OCI-LY1 (cell line): ENCODE measurements at regions not wholly inside any gene's neighbourhood (a gene's known extent, or its start where the extent isn't known, plus 50 kb on each side); places are given as distances from the start of the nearest gene placed in this dataset.

Experiments
- EZH2 ChIP-seq: fragments of 200-600 bp; sonication (generic), shearing (Covaris generic); IDR thresholded peaks from 2 replicates; pipeline ENCODE4 v1.8.0; 2017; ENCODE audit warnings: borderline replicate concordance, mixed run types, mild to moderate bottlenecking, antibody characterized with exemption, low read length, moderate library complexity, mixed read lengths
- TF ChIP-seq, protein P1 (sequence below): fragments of 200-600 bp; sonication (generic), shearing (Covaris generic); IDR thresholded peaks from 2 replicates; pipeline ENCODE4 v1.5.1; 2017; ENCODE audit warnings: mild to moderate bottlenecking, antibody characterized with exemption, low read length, moderate library complexity, mixed read lengths

DNA sequence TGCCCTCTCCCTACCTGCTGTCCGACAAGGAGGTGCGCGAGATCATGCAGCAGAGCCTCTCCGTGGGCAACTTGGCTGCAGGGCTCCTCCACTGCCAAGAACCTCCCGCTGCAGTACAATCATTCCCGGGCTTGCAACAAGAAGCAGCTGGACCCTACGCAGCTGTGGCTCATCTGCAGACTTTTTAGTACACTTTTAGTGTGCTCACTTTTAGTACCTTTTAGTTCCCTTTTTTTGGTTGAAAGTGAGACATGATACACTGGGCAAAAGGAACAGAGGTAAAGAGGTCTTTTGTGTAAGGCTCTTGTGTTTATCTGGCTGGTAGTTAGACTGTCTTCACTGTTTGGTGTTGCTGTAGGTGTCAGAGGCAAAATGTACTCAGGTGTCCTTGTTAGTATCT is 58.1 kb upstream of the SPTLC1 start:
- TF ChIP-seq, protein P1, sequence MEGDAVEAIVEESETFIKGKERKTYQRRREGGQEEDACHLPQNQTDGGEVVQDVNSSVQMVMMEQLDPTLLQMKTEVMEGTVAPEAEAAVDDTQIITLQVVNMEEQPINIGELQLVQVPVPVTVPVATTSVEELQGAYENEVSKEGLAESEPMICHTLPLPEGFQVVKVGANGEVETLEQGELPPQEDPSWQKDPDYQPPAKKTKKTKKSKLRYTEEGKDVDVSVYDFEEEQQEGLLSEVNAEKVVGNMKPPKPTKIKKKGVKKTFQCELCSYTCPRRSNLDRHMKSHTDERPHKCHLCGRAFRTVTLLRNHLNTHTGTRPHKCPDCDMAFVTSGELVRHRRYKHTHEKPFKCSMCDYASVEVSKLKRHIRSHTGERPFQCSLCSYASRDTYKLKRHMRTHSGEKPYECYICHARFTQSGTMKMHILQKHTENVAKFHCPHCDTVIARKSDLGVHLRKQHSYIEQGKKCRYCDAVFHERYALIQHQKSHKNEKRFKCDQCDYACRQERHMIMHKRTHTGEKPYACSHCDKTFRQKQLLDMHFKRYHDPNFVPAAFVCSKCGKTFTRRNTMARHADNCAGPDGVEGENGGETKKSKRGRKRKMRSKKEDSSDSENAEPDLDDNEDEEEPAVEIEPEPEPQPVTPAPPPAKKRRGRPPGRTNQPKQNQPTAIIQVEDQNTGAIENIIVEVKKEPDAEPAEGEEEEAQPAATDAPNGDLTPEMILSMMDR = no peak
- no peak for TF ChIP-seq EZH2
